ENCODE measurements at regions not wholly inside any gene's neighbourhood (a gene's known extent, or its start where the extent isn't known, plus 50 kb on each side); places are given as distances from the start of the nearest gene placed in this dataset.
"Not testable (repeated sequence)": the region's sequence is repeated elsewhere in the genome, so short reads cannot be mapped to it uniquely, and the experiment has no call there.

DNA sequence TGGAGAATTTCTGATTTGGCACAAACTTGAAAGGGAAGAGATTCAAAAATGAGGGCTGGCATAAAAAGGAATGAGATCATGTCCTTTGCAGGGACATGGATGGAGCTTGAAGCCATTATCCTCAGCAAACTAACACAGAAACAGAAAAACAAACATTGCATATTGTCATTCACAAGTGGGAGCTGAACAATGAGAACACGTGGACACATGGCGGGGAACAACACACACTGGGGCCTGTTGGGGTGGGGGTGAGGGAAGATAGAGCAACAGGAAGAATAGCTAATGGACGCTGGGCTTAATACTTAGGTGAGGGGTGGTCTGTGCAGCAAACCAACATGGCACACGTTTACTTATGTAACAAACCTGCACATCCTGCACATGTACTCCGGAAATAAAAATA lies 315.8 kb downstream of the NOVA1 start:
- DNase-seq; H3K4me2 ChIP-seq (ENCODE audit: low read depth, low read length); H3K4me3 ChIP-seq (ENCODE audit: insufficient read depth, low read depth, low read length); H3K9me3 ChIP-seq (ENCODE audit: control insufficient read depth, insufficient read depth, low read length); H3K36me3 ChIP-seq (ENCODE audit: control insufficient read depth, insufficient read depth, low read length); H3K23ac ChIP-seq (ENCODE audit: low read depth, low read length); H3K27me3 ChIP-seq (ENCODE audit: control insufficient read depth, insufficient read depth, low read length); H3K9ac ChIP-seq (ENCODE audit: low read depth, low read length); H3K4me1 ChIP-seq (ENCODE audit: control insufficient read depth, insufficient read depth, low read length); H4K20me1 ChIP-seq (ENCODE audit: insufficient read depth, low read length); CTCF ChIA-PET; H2AFZ ChIP-seq (replicated peaks; ENCODE audit: low read length, poor library complexity); ATAC-seq (ENCODE audit: low read depth); dilution Hi-C loops (cut with HindIII; ENCODE audit: low sequenced_read_pairs, unreplicated experiment); POLR2A ChIA-PET (ENCODE audit: unreplicated experiment); H3K9me1 ChIP-seq (ENCODE audit: insufficient read depth, low read length); H2AK9ac ChIP-seq (replicated peaks; ENCODE audit: low read depth, low read length, poor library complexity); in situ Hi-C loops (cut with MboI; ENCODE audit: low sequenced_read_pairs); BruUV-seq (replicated peaks); H2BK15ac ChIP-seq (ENCODE audit: low read depth, low read length); H3K79me1 ChIP-seq (ENCODE audit: low read depth in 1 of 2, low read length in 2 of 2): not testable (repeated sequence)
- Histone ChIP-seq H4K8ac (ENCODE audit: low read depth in 2 of 2, low read length in 2 of 2) (peak overlapping the region; percentile 87 to 92), H2AK5ac (ENCODE audit: low read depth, low read length) (peak overlapping the region; percentile 86; the same call in 1 of the 2 replicates), H3K4ac (ENCODE audit: low read depth, low read length) (peak overlapping the region; percentile 96), H2BK20ac (ENCODE audit: low read depth, low read length) (peak overlapping the region; percentile 97), H4K5ac (ENCODE audit: low read depth, low read length) (peak overlapping the region; percentile 99), H2BK120ac (ENCODE audit: low read depth, low read length) (peak overlapping the region; percentile 97), H3K27ac (ENCODE audit: insufficient read depth, low read length) (peak overlapping the region; percentile 93), H4K91ac (ENCODE audit: insufficient read depth, low read depth, low read length) (peak overlapping the region; percentile 95), H3K56ac (ENCODE audit: extremely low read depth, insufficient read depth, low read length) (peak overlapping the region; percentile 81), H3K18ac (ENCODE audit: low read depth, low read length) (peak overlapping the region; percentile 96), H3K14ac (replicated peaks; ENCODE audit: low read depth, low read length) (peak overlapping the region; percentile 91), H2BK5ac (ENCODE audit: low read depth, low read length, poor library complexity, severe bottlenecking) (peak overlapping the region; percentile 91)
- intact Hi-C loops (cut with micrococcal nuclease), result loop anchor here (10.0 kb wide), 2 partner anchors 243 to 313 kb away; partner anchors contain the start of gene NOVA1
- WGBS, 2 experiments (ENCODE audit: extremely low coverage in 2 of 2, insufficient read length in 1 of 2), result no CpG with 5 or more reads among the region's 5 CpGs
